ENCODE measurements at regions not wholly inside any gene's neighbourhood (a gene's known extent, or its start where the extent isn't known, plus 50 kb on each side); places are given as distances from the start of the nearest gene placed in this dataset.

DNA sequence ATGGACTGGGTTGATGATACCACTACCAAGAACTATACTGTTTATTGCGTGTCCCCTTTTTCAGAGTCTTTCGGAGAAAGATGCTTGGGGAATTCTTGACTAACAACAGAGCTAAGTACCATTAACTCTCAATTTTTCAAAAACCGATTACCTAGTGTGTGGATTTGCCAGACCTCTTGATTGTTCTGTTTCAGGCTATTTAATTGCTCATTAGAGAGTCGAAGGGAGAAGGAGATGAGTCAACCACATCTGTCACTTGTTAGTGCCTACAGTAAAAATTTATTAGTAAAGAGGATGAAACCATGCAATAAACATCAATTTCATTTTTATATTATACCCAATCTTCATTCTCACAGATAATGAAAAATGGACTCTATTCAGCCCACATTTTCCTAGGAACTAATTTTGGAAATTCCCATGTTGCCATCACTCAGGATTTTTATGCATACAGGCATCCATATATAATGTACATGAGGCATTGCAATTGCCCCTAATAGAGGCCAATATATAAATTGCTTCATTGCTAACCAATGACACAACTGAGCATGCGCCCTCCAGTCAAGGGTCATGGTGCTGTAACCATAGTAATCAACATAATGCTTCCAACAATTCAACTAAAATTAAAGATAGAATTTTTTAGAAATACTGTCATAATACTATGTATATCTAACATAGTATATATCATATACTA lies 541.7 kb downstream of the TBL1XR1 start:
- no peak for TF ChIP-seq CTCF (IDR thresholded peaks at IDR 0.05; ENCODE audit: insufficient read depth, low read depth, low read length)
- no peak for TF ChIP-seq EZH2 (IDR thresholded peaks at IDR 0.05; ENCODE audit: insufficient read depth, low read length)

Measured in astrocyte (in vitro differentiated cells and primary cell).